NCI-H2227 (cell line): ENCODE measurements at regions not wholly inside any gene's neighbourhood (a gene's known extent, or its start where the extent isn't known, plus 50 kb on each side); places are given as distances from the start of the nearest gene placed in this dataset.
"Not testable (repeated sequence)": the region's sequence is repeated elsewhere in the genome, so short reads cannot be mapped to it uniquely, and the experiment has no call there.

Source experiments
- DNase-seq: peaks from one replicate; lab custom pipeline; 2025; ENCODE audit not compliant: unreplicated experiment; lab: John Stamatoyannopoulos, UW

GRCh38 chr1:149352205-149352604, 122.6 kb upstream of the NBPF19 start:
- DNase-seq = not testable (repeated sequence)

GRCh38 chr1:149354579-149354978, 120.3 kb upstream of the NBPF19 start:
- not testable (repeated sequence) for DNase-seq

- DNase-seq = not testable (repeated sequence)
These were observed 119.1 kb upstream of the NBPF19 start for GRCh38 chr1:149355748-149356147.

GRCh38 chr1:149356152-149356551, 118.7 kb upstream of the NBPF19 start:
- not testable (repeated sequence) for DNase-seq

- DNase-seq = not testable (repeated sequence)
These were observed 114.5 kb upstream of the NBPF19 start for GRCh38 chr1:149360351-149360750.

- DNase-seq = not testable (repeated sequence)
These were observed 113.5 kb upstream of the NBPF19 start for GRCh38 chr1:149361310-149361709.

GRCh38 chr1:149364188-149364981, 110.5 kb upstream of the NBPF19 start:
- DNase-seq = not testable (repeated sequence)

- not testable (repeated sequence) for DNase-seq
These were observed 108.4 kb upstream of the NBPF19 start for GRCh38 chr1:149366402-149366801.

GRCh38 chr1:149367472-149368044, 107.3 kb upstream of the NBPF19 start:
- not testable (repeated sequence) for DNase-seq

GRCh38 chr1:149368337-149368736, 106.5 kb upstream of the NBPF19 start:
- not testable (repeated sequence) for DNase-seq

GRCh38 chr1:149369081-149369480, 105.8 kb upstream of the NBPF19 start:
- not testable (repeated sequence) for DNase-seq

- not testable (repeated sequence) for DNase-seq
These were observed 102.9 kb upstream of the NBPF19 start for GRCh38 chr1:149371955-149372354.

GRCh38 chr1:149378462-149378861, 96.4 kb upstream of the NBPF19 start:
- not testable (repeated sequence) for DNase-seq

- peak; percentile 53 for DNase-seq
These were observed 84.5 kb upstream of the NBPF19 start for GRCh38 chr1:149390173-149390926.

- not testable (repeated sequence) for DNase-seq
These were observed 83.9 kb upstream of the NBPF19 start for GRCh38 chr1:149390931-149391330.

GRCh38 chr1:149395802-149396201, 79.0 kb upstream of the NBPF19 start:
- not testable (repeated sequence) for DNase-seq

- not testable (repeated sequence) for DNase-seq
These were observed 76.3 kb upstream of the NBPF19 start for GRCh38 chr1:149398527-149398926.

- DNase-seq = not testable (repeated sequence)
These were observed 66.4 kb upstream of the NBPF19 start for GRCh38 chr1:149408404-149408803.

GRCh38 chr1:149415373-149415772, 59.5 kb upstream of the NBPF19 start:
- not testable (repeated sequence) for DNase-seq

GRCh38 chr1:149418782-149419181, 56.1 kb upstream of the NBPF19 start:
- not testable (repeated sequence) for DNase-seq

- DNase-seq = not testable (repeated sequence)
These were observed 51.7 kb upstream of the NBPF19 start for GRCh38 chr1:149423122-149423521.
